22Rv1 (cell line): ENCODE measurements at regions not wholly inside any gene's neighbourhood (a gene's known extent, or its start where the extent isn't known, plus 50 kb on each side); places are given as distances from the start of the nearest gene placed in this dataset.

Experiments used
- ZFX ChIP-seq: fragments of 450-650 bp; IDR thresholded peaks from 2 replicates; pipeline ENCODE4 v1.6.1; 2017; ENCODE audit warnings: antibody characterized with exemption, borderline replicate concordance
- TF ChIP-seq, protein P1 (sequence below): fragments of 450-650 bp; IDR thresholded peaks from 2 replicates; pipeline ENCODE4 v1.5.1; 2017; ENCODE audit warnings: mild to moderate bottlenecking

DNA sequence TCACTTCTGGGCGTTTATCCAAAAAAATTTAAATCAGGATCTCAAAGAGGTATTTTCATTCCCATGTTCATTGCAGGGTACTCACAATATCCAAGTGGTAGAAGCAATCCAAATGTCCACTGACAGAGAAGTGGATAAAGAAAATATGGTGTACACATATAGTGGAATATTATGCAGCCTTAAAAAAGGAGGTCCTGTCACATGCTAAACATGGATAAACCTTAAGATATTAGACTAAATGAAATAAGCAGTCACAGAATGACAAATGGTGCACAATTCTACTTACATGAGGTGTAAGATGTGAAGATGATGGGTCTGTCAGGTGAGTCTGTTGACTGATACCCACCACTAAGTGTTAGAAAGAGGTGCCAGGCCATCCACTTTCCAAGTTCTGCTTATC is 140.6 kb downstream of the THNSL2 start:
- TF ChIP-seq, protein P1, sequence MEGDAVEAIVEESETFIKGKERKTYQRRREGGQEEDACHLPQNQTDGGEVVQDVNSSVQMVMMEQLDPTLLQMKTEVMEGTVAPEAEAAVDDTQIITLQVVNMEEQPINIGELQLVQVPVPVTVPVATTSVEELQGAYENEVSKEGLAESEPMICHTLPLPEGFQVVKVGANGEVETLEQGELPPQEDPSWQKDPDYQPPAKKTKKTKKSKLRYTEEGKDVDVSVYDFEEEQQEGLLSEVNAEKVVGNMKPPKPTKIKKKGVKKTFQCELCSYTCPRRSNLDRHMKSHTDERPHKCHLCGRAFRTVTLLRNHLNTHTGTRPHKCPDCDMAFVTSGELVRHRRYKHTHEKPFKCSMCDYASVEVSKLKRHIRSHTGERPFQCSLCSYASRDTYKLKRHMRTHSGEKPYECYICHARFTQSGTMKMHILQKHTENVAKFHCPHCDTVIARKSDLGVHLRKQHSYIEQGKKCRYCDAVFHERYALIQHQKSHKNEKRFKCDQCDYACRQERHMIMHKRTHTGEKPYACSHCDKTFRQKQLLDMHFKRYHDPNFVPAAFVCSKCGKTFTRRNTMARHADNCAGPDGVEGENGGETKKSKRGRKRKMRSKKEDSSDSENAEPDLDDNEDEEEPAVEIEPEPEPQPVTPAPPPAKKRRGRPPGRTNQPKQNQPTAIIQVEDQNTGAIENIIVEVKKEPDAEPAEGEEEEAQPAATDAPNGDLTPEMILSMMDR: no peak
- TF ChIP-seq ZFX: no peak
